GM19468 (cell line): ENCODE measurements at regions not wholly inside any gene's neighbourhood (a gene's known extent, or its start where the extent isn't known, plus 50 kb on each side); places are given as distances from the start of the nearest gene placed in this dataset.
"Not testable (repeated sequence)": the region's sequence is repeated elsewhere in the genome, so short reads cannot be mapped to it uniquely, and the experiment has no call there.

Experiments used
- ATAC-seq: cut with Tn5 transposase; IDR thresholded peaks from one replicate; pipeline ENCODE4 v1.9.1; 2021; ENCODE audit warnings: mild to moderate bottlenecking, moderate library complexity, moderate number of reproducible peaks; ENCODE audit not compliant: unreplicated experiment; ENCODE audit errors: extremely low read depth

DNA sequence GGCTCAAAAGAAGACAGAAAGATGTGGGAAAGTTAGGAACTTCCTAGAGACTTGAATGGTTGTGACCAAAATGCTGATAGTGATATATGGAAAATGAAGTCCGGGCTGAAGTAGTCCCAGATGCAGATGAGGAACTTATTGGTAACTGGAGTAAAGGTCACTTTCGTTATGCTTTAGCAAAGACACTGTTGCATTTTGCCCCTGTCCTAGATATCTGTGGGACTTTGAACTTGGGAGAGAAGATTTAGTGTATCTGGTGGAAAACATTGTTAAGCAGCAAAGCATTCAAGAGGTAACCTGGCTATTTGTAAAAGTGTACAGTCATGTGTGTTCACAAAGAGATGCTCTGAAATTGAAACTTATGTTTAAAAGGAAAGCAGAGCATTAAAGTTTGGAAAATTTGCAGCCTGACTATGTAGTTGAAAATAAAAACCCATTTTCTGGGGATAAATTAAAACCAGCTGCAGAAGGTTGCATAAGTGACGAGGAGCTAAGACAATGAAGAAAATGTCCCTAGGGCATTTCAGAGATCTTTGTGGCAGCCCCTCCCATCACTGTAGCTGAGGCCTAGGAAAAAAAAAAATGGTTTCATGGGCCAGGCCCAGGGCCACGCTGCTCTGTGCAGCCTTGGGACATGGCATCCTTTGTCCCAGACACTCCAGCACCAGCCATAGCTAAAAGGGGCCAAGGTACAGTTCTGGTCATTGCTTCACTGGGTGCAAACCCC is 1692.2 kb downstream of the HACE1 start:
- no peak for ATAC-seq

DNA sequence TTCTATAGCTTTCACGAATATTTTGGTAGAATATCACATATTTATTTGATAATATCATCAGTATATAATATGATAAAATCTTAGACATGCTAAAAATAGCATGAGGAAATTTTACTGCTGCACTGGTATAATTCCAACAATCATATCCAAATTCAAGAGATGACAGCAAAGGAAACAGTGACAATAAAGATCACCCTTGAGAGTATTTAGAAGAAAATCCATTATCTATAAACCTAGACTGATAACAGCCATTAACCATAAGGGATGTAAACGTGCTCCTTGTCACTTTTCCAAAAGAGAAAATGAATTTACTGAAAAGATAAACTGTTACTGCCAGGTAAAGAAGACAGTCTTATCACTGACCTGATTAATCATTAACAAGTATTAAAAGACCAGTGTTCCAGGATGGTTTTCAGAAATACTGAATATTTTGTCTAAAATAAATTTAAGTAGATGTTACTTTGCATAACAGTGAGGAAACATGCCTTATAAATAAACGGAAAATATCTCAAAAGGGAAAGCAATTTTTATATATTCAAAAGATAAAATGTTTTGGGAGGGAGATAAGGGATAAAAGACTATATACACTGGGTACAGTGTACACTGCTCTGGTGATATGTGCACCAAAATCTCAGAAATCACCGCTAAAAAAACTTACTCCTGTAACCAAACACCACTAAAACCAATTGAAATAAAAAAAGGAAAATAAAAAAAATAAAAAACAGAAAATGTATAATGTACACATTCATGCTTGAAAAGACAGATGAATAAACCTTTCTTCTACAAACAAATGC is 1704.7 kb downstream of the HACE1 start:
- no peak for ATAC-seq

DNA sequence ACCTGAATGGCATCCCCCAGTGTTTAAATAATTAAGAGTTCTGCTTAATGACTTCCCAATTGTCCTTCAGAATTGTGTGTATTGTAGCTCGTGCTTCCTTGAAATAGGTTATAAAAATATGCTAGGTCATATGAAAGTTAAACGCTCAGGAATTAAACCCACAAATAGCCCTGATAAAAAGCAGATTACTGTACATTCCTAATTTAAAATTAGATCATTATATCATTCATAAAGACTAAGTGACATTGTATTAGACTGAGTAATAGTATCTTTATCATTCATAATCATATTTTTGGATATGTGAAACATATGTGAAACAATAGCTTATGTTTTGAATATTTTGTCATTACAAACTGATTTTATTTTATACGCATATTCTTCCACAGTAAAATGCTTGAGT is 1706.7 kb downstream of the HACE1 start:
- ATAC-seq = no peak

DNA sequence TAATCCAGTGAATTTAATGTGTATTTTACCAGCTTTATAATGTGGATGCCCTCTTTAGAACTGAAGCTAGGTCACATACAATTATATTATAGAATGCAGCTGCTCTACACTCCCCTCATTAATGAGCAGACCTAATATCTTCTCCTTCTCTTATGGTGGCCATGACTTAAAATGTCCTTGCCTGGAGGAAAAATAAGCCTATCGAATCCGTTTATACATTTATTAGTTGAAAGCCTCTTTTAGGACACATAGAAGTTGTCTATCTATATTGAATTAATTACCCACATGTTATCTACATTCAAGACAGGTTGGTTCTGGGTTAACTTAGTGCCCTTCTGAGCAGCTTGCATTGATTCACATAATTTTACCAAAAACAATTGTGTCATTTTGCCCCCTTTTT is 1716.8 kb downstream of the HACE1 start:
- ATAC-seq = no peak

DNA sequence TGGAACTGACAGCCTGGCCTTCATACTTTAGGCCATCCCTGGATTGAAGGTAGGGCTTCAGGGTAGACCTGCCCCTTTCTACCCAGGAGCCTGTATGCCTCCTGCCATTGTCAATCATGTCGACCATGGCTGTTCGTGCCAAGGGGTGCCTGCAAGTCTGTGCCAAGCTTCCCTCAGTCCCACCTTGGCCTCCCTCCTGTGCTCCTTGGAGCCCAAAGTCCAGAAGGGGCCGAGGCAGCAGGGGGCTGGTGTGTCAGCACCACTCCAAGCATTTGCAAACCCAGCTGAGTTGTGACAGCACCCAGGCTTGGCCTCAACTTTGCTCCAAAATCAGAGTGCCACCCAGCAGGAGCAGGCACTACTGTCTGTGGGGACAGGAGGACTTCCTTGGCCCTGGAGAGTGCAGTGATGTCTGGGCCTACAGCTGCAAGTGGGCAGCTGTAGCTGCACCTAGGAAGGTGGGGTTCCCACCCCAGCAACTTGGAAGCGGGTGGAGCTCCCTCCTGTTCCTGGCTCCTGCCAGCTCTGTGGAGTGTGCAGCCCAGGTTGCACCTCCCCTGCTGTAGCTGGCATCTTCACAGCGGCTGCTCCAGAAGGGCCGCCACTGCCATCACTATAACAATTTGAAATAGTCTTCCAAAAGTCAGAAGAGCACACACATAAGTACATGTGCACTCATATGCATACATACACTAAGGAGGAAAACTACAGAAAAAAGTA is 1719.3 kb downstream of the HACE1 start:
- no peak for ATAC-seq

DNA sequence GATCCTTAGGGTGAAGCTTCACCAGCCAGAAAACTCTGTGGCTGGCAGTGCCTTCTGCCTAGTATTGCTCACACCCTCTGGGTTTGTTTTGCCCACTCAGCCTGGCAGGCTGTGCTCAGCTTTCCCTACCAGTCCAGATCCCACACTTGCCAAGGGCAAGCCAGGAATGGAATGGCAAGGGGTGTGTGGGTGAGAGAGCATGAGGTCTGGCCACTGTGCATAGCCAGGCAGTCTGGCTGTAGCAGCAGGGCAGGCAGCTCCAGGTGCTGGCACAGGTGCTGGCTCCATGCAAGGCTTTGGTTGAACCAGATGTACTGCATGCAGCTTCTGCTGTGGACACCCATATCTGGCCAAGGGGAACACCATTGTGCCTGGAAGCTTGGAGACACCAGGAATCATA is 1720.3 kb downstream of the HACE1 start:
- no peak for ATAC-seq

DNA sequence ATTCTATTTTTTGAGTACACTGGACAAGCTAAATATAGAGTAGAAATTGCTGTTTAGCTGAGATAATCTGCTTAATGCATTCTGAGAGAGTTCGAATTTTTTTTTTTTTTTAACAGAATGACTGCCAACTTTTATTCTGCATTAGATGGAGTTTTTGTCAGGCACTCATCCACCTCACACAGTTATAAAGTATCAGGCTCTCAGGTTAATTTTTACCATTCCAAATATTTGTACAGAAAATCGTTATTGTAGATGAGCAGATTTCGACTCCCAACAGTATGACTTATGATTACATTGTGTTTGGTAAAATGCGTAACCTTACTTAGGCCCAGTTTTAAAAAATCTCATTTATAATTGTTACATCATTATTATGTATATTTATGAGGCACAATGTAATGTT is 1731.0 kb downstream of the GRIK2 start:
- no peak for ATAC-seq

DNA sequence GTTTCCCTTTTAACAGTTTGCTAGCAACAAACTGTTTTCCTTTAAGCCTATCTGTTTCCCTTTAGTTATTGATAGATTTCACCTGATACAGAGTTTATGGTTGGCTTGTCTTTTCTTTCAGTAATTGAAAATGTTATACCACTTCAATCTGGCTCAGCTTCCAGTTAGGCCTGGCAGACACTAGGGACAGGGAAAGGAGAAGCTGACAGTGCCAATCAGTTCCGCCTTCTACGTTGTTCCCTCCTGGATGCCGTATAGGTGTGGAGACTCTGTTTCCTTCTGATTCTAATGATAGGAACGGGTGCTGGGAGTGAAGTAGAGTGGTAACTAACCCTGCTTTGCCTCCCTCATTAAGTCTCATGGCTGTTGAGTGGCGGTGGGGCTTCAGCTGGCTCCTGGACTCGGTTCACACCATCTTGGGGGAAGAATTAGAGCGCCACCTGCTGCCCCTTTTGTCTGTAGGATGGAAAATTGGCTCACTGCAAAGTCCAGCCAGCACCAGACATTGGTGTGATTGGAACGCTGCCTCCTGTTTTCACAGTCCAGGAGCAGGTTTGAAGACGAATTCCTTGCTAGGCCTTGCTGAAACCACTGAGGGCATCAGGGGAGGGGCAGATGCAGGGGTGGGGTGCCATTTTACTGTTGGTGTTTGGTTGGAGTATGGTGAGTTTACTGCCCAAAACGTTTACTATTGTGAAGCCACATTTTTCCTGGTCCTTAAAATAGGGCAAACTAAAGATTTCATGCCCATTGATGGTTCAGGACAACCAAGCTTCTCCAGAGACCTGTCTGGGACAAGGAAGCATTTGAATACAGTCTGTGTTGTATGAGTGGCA is 1729.5 kb downstream of the GRIK2 start:
- ATAC-seq = no peak

DNA sequence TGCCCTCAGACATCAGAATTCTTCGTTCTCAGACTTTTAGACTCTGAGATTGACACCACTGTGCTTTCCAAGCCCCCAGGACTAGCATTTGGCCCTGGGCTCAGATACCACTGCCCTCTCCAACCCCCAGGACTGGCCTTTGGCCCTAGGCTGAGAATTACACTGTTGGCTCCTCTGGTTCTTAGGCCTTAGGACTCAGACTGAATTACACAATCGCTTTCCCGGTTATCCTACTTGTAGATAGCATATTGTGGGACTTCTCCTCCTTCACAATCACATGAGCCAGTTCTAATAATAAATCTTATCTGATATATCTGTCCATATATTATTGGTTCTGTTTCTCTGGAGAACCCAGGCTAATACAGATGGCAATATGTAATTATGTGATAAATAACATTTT is 1725.5 kb downstream of the GRIK2 start:
- no peak for ATAC-seq

DNA sequence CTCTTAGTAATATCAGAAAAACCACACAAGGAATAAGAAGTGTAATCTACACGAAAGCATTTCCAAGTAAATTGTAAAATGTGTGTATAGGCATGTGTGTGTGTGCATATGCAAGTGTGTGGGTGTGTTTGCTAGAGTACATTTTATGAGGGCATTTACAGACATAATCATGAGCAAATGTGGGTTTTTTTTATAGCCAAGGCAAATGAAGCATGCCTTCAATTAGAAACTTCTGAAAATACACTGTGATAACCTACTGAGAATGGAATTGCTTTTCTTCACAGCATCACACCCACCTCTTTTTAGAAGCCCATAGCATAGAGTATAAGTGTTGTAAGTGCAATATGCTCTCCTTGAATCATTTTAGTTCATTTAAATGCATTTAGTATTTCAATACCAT is 1721.1 kb downstream of the GRIK2 start:
- ATAC-seq = no peak

DNA sequence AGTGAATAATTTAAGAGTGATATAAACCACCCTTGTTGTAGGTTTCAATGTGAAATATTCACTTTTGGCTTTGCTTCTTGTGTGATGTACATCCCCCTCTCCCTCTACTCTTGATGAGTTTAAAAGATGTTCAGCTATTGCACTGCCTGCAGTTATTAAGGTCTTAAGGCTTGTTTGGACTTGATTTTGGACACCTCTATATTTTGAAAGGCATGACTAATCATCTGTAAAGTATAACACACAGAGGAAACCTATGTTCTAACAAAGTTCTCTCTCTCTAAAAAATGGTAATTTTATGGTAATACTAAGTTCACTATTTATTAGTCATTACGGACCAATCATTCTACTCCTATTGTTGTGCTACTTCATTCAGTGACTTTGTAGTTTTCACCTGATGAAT is 1719.9 kb downstream of the GRIK2 start:
- ATAC-seq = no peak

DNA sequence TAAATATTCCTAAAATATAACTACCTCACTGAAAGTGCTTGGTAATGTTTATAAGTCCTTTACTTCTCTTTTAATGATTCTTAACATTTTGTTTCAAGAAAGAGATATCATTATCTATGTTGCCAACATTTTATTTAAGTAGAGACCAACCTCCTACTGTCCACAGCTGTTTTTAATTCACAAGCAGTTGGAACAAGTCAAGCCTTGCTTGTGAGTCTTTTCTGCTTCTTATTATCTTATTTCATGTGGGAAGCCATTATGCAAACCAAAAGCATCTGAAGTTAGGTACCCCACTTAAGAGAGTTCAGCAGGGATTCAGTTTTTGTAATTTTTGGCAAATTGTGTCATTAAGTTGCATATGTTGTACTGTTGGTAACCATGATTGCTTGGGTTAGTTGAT is 1714.5 kb downstream of the GRIK2 start:
- no peak for ATAC-seq

DNA sequence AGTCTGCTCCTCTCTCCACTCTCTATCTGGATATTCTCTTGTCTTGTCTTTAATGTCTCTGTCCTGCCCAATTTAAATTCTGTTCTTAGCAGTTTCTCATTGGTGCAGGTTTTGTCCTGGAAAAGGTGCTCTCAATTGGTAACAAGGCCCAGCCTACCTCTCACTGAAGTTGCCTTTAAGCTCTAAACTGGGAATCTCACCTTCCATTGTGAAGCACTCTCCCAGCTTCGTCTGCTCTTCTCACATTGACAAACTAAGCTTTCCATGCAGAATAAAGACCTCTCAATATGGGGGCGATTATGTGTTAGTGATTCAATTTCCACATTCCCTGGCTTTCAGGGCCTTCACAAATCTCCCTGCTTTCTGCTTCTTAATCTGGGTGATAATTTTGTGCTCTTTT is 1712.2 kb downstream of the GRIK2 start:
- ATAC-seq = no peak

DNA sequence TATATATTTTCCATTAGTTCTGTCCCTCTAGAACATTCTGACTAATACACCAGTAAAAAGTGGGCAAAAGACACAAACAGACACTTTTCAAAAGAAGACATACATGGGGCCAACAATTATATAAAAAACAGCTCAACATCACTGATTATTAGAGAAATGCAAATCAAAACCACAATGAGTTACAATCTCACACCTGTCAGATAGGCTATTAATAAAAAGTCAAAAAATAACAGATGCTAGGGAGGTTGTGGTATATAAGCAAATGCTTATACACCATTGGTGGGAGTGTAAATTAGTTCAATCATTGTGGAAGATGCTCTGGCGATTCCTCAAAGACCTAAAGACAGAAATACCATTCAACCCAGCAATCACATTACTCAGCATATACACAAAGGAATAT is 1707.8 kb downstream of the GRIK2 start:
- ATAC-seq = no peak

DNA sequence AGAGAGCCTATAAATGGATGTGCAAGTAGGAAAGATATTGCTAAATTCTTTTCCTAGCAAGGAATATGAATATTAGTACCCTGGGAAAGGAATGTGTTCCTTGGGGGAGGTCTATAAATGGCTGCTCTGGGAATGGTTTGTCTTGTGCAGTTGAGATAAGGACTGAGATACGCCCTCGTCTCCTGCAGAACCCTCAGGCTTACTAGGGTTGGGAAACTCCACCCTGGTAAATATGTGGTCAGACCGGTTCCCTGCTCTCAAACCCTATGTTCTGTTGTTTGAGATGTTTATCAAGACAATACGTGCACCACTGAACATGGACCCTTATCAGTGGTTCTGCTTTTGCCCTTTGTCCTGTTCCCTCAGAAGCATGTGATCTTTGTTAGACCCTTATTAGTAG is 1698.9 kb downstream of the GRIK2 start:
- ATAC-seq = not testable (repeated sequence)

DNA sequence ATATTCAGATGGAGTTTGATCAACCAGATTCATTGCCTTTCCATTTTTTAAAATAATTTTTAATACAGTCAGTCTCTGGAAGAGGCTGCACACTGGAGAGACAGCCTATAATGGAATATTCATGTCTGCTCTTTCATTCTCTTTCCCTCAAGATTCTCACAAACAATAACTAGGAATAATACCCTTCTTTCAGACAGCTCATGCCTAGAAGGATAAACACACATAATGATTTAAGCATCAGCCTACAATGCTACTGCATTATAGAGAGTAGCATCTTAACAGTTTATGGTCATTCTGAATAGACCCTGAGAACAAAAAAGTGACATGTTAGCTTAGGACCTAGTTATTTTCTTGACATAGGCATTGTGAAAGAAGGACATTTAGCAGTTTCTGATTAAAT is 1692.3 kb downstream of the GRIK2 start:
- ATAC-seq = no peak

DNA sequence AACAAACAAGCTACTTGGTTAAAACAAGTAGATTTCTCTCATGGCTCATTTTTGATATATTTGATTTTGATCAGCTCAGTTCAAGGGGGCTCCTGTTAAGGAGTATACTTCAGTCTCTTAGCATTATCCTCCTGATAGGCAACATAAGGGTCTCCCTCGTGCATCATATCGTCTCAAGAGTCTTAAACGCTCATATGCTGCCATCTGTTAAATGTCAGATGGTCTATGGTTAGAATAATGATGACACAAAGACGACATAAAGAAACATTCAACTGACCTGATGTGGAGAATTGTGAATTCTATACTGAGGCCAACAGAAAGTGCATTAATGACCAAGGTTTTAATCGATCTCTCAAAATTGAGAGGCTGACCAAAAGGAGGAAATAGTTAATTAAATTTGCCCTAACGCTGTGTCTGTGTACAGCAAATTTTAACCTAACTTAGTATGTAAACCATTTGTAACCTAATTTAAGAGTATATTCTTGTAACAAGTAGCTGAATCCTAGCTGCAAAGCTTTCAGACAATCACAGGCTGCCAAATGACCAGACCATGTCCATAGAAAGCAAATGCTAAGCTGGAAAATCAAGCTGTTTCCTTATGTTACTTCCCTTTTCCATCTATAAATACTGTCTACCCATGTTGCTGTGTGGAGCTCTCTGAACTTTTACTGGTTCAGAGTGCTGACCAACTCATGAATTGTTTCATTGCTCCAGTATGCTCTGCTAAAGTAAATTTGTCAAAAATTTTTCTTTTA is 1688.5 kb downstream of the GRIK2 start:
- no peak for ATAC-seq

DNA sequence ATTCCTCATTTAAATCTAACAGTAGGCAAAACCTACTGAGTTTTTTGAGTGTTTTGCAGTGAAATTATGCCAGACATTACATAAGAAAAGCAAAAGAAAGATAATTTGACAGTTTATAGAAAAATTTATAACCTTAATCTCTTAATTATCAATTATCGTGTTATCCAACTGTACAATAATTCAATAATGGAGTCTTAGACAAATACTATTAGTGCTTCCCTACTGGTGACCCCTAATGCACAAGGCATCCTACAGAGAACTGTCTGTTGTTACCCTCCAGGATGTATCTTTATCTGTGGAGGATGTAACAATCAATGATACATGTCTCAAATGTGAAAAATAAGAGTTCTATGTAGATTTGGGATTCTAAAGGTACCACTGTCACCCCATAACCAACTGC is 1687.6 kb downstream of the GRIK2 start:
- ATAC-seq = no peak

DNA sequence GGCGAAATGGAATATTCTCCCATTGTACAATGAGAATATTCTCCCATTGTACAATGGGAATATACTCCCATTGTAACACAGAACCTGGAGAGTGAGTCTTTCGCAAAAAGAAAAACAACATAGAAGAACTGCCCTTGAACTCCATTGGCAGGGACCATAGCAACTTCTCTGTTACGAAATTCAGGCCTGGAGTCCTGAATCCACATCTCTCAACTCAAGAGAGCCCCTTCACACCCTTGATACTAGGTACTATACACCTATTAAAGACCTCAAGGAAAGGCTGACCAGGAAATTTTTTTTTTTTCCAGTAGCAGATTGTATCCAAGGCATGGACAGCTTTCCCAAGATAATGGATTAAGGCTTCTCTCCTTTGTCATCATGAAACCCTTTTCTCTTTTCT is 1687.0 kb downstream of the GRIK2 start:
- ATAC-seq = no peak

DNA sequence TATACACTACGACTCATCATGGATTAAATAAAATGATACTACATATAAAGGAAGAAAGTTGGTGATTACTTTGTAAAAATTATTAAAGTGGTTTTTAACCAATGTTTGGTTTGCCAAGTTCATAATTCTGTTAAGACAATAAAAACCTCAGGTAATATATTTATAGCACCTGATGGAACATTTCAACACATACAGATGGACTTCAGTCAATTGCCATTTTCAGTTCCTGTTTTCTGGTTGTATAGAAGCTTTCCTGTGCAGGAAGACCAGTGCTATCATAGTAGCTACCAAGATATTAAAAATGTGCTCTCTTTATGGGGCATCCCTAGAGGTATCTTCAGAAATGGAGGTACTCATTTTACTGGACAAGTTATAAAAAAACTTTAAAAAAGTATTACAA is 1686.4 kb downstream of the GRIK2 start:
- no peak for ATAC-seq
